ENCODE measurements at regions not wholly inside any gene's neighbourhood (a gene's known extent, or its start where the extent isn't known, plus 50 kb on each side); places are given as distances from the start of the nearest gene placed in this dataset.
"Not testable (repeated sequence)": the region's sequence is repeated elsewhere in the genome, so short reads cannot be mapped to it uniquely, and the experiment has no call there.

DNA sequence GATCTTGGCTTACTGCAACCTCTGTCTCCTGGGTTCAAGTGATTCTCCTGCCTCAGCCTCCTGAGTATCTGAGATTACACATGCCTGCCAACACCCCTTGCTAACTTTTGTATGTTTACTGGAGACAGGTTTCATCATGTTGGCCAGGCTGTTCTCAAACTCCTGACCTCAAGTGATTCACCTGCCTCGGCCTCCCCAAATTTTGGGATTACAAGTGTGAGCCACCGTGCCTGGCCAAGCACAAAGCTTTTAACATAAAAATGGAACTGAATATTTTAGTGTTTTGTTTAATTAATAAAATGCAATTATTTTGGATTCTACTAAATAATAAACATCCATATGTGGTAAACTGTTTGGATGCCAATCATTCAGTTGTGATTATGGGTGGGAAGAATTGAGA lies 255.2 kb downstream of the CWH43 start:
- TF ChIP-seq EP300 (IDR thresholded peaks at IDR 0.05; ENCODE audit: borderline replicate concordance in 1 of 2, low read depth in 1 of 2, low read length in 1 of 2); GATA2 (CRISPR knock-in tag; IDR thresholded peaks at IDR 0.05): not testable (repeated sequence)

Measured in SK-N-SH (cell line).